H9 (cell line): ENCODE measurements at regions not wholly inside any gene's neighbourhood (a gene's known extent, or its start where the extent isn't known, plus 50 kb on each side); places are given as distances from the start of the nearest gene placed in this dataset.

Experiments used
- DNase-seq: peaks from one replicate; pipeline ENCODE4 v3.0.0-alpha.2; 2017
- H2AFZ ChIP-seq: one replicate; pipeline ENCODE4 v1.6.1; 2013; ENCODE audit warnings: mild to moderate bottlenecking, low read length, control low read depth, moderate library complexity
- H2AK5ac ChIP-seq: 2 replicates; pipeline ENCODE4 v1.6.1; 2013; ENCODE audit warnings: low read length, control low read depth, mixed read lengths; ENCODE audit not compliant: insufficient read length
- H2BK120ac ChIP-seq: one replicate; pipeline ENCODE4 v1.6.1; 2013; ENCODE audit warnings: low read depth, mild to moderate bottlenecking, low read length, control low read depth, inconsistent platforms; ENCODE audit not compliant: poor library complexity, severe bottlenecking
- H2BK12ac ChIP-seq: 2 replicates; pipeline ENCODE4 v1.6.1; 2013; ENCODE audit warnings: low read length, control low read depth, mixed read lengths, low read depth; ENCODE audit not compliant: insufficient read length
- H2BK15ac ChIP-seq: 2 replicates; pipeline ENCODE4 v1.6.1; 2013; ENCODE audit warnings: low read depth, low read length, control low read depth
- H2BK20ac ChIP-seq: one replicate; pipeline ENCODE4 v1.6.1; 2013; ENCODE audit warnings: low read depth, mild to moderate bottlenecking, low read length, control low read depth, inconsistent platforms; ENCODE audit not compliant: poor library complexity, severe bottlenecking
- H2BK5ac ChIP-seq: 2 replicates; pipeline ENCODE4 v1.6.1; 2013; ENCODE audit warnings: low read length, control low read depth, mixed read lengths; ENCODE audit not compliant: insufficient read length
- H3K14ac ChIP-seq: 2 replicates; pipeline ENCODE4 v1.6.1; 2013; ENCODE audit warnings: low read length, control low read depth; ENCODE audit not compliant: insufficient read depth
- H3K18ac ChIP-seq: 2 replicates; pipeline ENCODE4 v1.6.1; 2013; ENCODE audit warnings: low read depth, mild to moderate bottlenecking, mixed read lengths, low read length, control low read depth; ENCODE audit not compliant: insufficient read length
- H3K23ac ChIP-seq: 2 replicates; pipeline ENCODE4 v1.6.1; 2013; ENCODE audit warnings: low read length, control low read depth, mixed read lengths, low read depth; ENCODE audit not compliant: insufficient read length
- H3K23me2 ChIP-seq: 2 replicates; pipeline ENCODE4 v1.6.1; 2013; ENCODE audit warnings: low read depth, mild to moderate bottlenecking, mixed read lengths, low read length, control low read depth; ENCODE audit not compliant: insufficient read length, poor library complexity, severe bottlenecking
- H3K27ac ChIP-seq: 2 replicates; pipeline ENCODE4 v1.5.1; 2013; ENCODE audit warnings: low read length, control low read depth, mixed read lengths, low read depth; ENCODE audit not compliant: insufficient read length
- H3K27me3 ChIP-seq: 2 replicates; pipeline ENCODE4 v1.6.1; 2013; ENCODE audit warnings: low read length, control low read depth, inconsistent platforms; ENCODE audit not compliant: insufficient read depth
- H3K4ac ChIP-seq: 2 replicates; pipeline ENCODE4 v1.6.1; 2013; ENCODE audit warnings: low read depth, mild to moderate bottlenecking, control low read depth, inconsistent platforms, low read length, moderate library complexity
- H3K4me1 ChIP-seq: 2 replicates; pipeline ENCODE4 v1.6.1; 2013; ENCODE audit warnings: low read length, control low read depth, inconsistent platforms; ENCODE audit not compliant: insufficient read depth
- H3K4me2 ChIP-seq: 2 replicates; pipeline ENCODE4 v1.6.1; 2013; ENCODE audit warnings: low read length, control low read depth, mixed read lengths; ENCODE audit not compliant: insufficient read length, insufficient read depth
- H3K56ac ChIP-seq: 2 replicates; pipeline ENCODE4 v1.6.1; 2013; ENCODE audit warnings: low read depth, mild to moderate bottlenecking, mixed read lengths, low read length, control low read depth; ENCODE audit not compliant: insufficient read length
- H3K79me1 ChIP-seq: 2 replicates; pipeline ENCODE4 v1.6.1; 2013; ENCODE audit warnings: low read depth, mild to moderate bottlenecking, moderate library complexity, low read length, control low read depth, inconsistent platforms; ENCODE audit not compliant: insufficient read depth, poor library complexity, severe bottlenecking
- H3K79me2 ChIP-seq: 2 replicates; pipeline ENCODE4 v1.6.1; 2013; ENCODE audit warnings: low read length, control low read depth, inconsistent platforms; ENCODE audit not compliant: insufficient read depth
- H3K9ac ChIP-seq: 2 replicates; pipeline ENCODE4 v1.6.1; 2013; ENCODE audit warnings: low read length, control low read depth, mixed read lengths; ENCODE audit not compliant: insufficient read length; ENCODE audit errors: extremely low read depth
- H3K9me3 ChIP-seq: one replicate; pipeline ENCODE4 v1.6.1; 2013; ENCODE audit warnings: low read depth, low read length, inconsistent platforms; ENCODE audit not compliant: control insufficient read depth
- H3T11ph ChIP-seq: one replicate; pipeline ENCODE4 v1.6.1; 2013; ENCODE audit warnings: mild to moderate bottlenecking, low read length, control low read depth, inconsistent platforms
- H4K20me1 ChIP-seq: one replicate; pipeline ENCODE4 v1.6.1; 2013; ENCODE audit not compliant: control insufficient read depth, insufficient read length, insufficient read depth
- H4K5ac ChIP-seq: 2 replicates; pipeline ENCODE4 v1.6.1; 2013; ENCODE audit warnings: low read depth, mild to moderate bottlenecking, mixed read lengths, low read length, control low read depth; ENCODE audit not compliant: insufficient read length
- H4K8ac ChIP-seq: replicated peaks from 2 replicates; pipeline ENCODE4 v1.6.1; 2013; ENCODE audit warnings: low read length, control low read depth, mixed read lengths, low read depth; ENCODE audit not compliant: insufficient read length
- H4K91ac ChIP-seq: 2 replicates; pipeline ENCODE4 v1.6.1; 2013; ENCODE audit warnings: low read depth, mild to moderate bottlenecking, moderate library complexity, mixed read lengths, low read length, control low read depth; ENCODE audit not compliant: insufficient read length
- H3K27ac Mint-ChIP-seq, 3 experiments: 2 replicates in 2 of 3; 3 replicates in 1 of 3; pipeline ENCODE4 v1.8.0; 2020 to 2021; ENCODE audit warnings: mixed read lengths in 3 of 3, mild to moderate bottlenecking in 1 of 3, moderate library complexity in 1 of 3
- H3K27me3 Mint-ChIP-seq: 2 replicates; pipeline ENCODE4 v1.8.0; 2021; ENCODE audit warnings: low read depth, mild to moderate bottlenecking, moderate library complexity, mixed read lengths
- H3K36me3 Mint-ChIP-seq, 3 experiments: 2 replicates in 2 of 3; 3 replicates in 1 of 3; pipeline ENCODE4 v1.8.0; 2020 to 2021; ENCODE audit warnings: low read depth in 3 of 3, mixed read lengths in 3 of 3; ENCODE audit not compliant: insufficient read depth in 1 of 3
- H3K4me1 Mint-ChIP-seq, 2 experiments: 2 replicates each; pipeline ENCODE4 v1.8.0; 2020; ENCODE audit warnings: mixed read lengths in 2 of 2
- H3K4me3 Mint-ChIP-seq, 2 experiments: 2 replicates in 1 of 2; 3 replicates in 1 of 2; pipeline ENCODE4 v1.8.0; 2020 to 2021; ENCODE audit warnings: mild to moderate bottlenecking in 2 of 2, mixed read lengths in 2 of 2, moderate library complexity in 1 of 2
- H3K9me3 Mint-ChIP-seq, 2 experiments: 2 replicates in 1 of 2; 3 replicates in 1 of 2; pipeline ENCODE4 v1.8.0; 2020; ENCODE audit warnings: mild to moderate bottlenecking in 2 of 2, mixed read lengths in 2 of 2, moderate library complexity in 1 of 2
- CTCF ChIP-seq: fragments of 200-600 bp; sonication (generic); conservative IDR thresholded peaks from 3 replicates; pipeline ENCODE4 v1.8.0; 2021; ENCODE audit warnings: antibody characterized with exemption, mild to moderate bottlenecking
- WGBS: extraction: QIAGEN DNeasy Blood & Tissue Kit; methylation state at CpG from one replicate; pipeline ENCODE4 v1.1.7; 2013; ENCODE audit warnings: missing lambda C conversion rate, low lambda C conversion rate, mixed read lengths; ENCODE audit not compliant: insufficient read length; ENCODE audit errors: extremely low coverage; 5-methylcytosine and 5-hydroxymethylcytosine counted together

- H3K79me2 ChIP-seq = no peaks in the 10 kb centered on the region
- no peak overlapping the region for H3K4ac ChIP-seq
- H3K4me2 ChIP-seq = no peak overlapping the region
- no peak overlapping the region for H4K91ac ChIP-seq
- H2AK5ac ChIP-seq = no peak overlapping the region
- DNase-seq = no peak
- TF ChIP-seq CTCF = no peak
- no peaks in the 10 kb centered on the region for H3K27me3 ChIP-seq
- H3K79me1 ChIP-seq = no peaks in the 10 kb centered on the region
- H3K9me3 ChIP-seq = no peaks in the 10 kb centered on the region
- no peak overlapping the region for H3K4me3 Mint-ChIP-seq
- H3K4me1 ChIP-seq = no peaks in the 10 kb centered on the region
- no peaks in the 10 kb centered on the region for H3K27me3 Mint-ChIP-seq
- no peak overlapping the region for H2BK120ac ChIP-seq
- H3K9ac ChIP-seq = no peak overlapping the region
- H3K14ac ChIP-seq = no peak overlapping the region
- no peak overlapping the region for H3K18ac ChIP-seq
- no peak overlapping the region for H2BK20ac ChIP-seq
- no peak overlapping the region for H4K8ac ChIP-seq
- no peak overlapping the region for H3T11ph ChIP-seq
- no peak overlapping the region for H4K5ac ChIP-seq
- no peak overlapping the region for H3K56ac ChIP-seq
- no peaks in the 10 kb centered on the region for H3K36me3 Mint-ChIP-seq
- no peaks in the 10 kb centered on the region for H4K20me1 ChIP-seq
- H3K27ac Mint-ChIP-seq = no peak overlapping the region
- H2BK12ac ChIP-seq = no peak overlapping the region
- peaks cover 2 to 3% of the 10 kb centered on the region in 2 experiments for H3K4me1 Mint-ChIP-seq
- H2AFZ ChIP-seq = no peak overlapping the region
- no peak overlapping the region for H2BK5ac ChIP-seq
- no peak overlapping the region for H3K23ac ChIP-seq
- no peak overlapping the region for H2BK15ac ChIP-seq
- no peak overlapping the region for H3K27ac ChIP-seq
- H3K23me2 ChIP-seq = no peaks in the 10 kb centered on the region
- H3K9me3 Mint-ChIP-seq = no peaks in the 10 kb centered on the region
- WGBS = no CpG with 5 or more reads among the region's 2 CpGs
Measured at GRCh38 chr5:156258934-156259333, 68.0 kb upstream of the SGCD start.
